Hematopoietic multipotent progenitor cell treated with erythropoietin and hydrocortisone succinate and interleukin-3 and kit ligand, for 6 days (in vitro differentiated cells): ENCODE measurements at regions not wholly inside any gene's neighbourhood (a gene's known extent, or its start where the extent isn't known, plus 50 kb on each side); places are given as distances from the start of the nearest gene placed in this dataset.
A peak's percentile ranks its signal among the peaks of the same experiment; 100 is the strongest.

ENCODE experiments used
- DNase-seq: peaks from one replicate; pipeline ENCODE4 v3.0.0-alpha.2; 2015

GRCh38 chr7:136807598-136807997 lies 60.9 kb upstream of the CHRM2 start:
- DNase-seq = no peak

DNA sequence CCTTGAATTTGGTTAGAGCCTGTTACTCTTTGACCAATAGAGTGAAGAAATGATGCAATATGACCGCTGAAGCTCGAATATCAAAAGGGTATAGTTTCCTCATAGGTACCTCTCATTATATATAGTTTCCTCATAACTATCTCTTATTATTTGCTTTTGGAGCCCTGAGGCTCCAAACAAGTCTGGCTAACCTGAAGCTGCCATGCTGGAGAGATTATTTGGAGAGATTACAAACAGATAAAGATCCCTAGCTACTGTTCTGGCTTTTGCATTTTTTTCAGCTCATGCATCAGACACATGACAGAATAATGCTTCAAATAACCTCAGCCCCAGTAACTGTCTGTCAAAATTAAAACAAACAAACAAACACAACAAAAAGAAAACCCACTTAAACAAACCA lies 65.4 kb upstream of the CHRM2 start:
- no peak for DNase-seq

GRCh38 chr7:136783934-136784333 lies 84.5 kb upstream of the CHRM2 start:
- no peak for DNase-seq

DNA sequence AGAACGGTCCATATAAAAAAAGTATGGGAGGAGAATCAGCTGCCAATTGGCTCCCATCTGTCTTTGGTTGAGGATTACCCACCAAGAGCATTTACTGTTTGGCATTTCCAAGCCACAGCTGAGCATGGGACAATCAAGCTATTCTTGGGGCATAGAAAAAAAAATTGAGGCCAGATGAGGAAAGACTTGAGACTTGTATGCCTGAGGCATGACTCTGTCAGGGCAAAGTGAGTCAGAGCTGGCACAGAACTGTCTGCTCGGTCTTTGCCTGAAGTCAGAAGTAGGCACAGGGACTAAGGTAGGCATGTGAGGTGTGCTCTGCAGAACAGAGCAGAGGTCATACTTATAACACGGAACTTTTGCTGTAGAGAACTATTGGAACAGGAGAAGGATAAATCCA lies 126.5 kb upstream of the CHRM2 start:
- no peak for DNase-seq

DNA sequence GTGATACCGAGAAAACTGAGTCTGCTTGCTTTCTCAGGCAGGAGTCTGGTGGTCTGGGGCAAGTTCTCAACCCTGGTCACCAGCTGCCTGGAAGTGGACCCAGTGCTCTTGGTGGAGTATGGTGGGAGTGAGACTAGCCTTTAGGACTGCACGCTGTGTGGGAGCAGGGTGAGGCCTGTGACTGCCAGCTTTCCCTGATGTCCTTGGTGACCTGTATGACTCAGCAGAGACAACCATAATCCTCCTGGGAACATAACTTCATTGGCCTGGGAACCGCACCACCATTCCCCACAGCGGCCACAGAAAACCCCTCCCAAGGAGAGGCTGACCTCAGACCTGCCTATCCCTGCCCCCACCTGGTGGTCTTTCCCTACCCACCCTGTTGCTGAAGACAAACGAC lies 139.5 kb upstream of the CHRM2 start:
- DNase-seq = no peak

DNA sequence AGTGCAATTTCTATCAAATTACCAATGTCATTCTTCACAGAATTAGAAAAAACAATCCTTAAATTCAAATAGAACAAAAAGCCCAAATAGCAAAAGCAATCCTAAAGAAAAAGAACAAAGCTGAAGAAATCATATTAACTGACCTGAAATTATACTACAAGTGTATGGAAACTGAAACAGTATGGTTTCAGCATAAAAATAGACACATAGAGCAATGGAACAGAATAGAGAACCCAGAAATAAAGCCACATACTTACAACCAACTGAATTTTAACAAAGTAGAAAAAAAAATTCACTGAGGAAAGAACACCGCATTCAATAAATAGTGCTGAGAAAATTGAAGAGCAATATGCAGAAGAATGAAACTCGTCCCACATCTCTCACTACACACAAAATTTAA lies 142.0 kb upstream of the CHRM2 start:
- no peak for DNase-seq

GRCh38 chr7:136717910-136718557 lies 150.4 kb upstream of the CHRM2 start:
- DNase-seq = no peak

DNA sequence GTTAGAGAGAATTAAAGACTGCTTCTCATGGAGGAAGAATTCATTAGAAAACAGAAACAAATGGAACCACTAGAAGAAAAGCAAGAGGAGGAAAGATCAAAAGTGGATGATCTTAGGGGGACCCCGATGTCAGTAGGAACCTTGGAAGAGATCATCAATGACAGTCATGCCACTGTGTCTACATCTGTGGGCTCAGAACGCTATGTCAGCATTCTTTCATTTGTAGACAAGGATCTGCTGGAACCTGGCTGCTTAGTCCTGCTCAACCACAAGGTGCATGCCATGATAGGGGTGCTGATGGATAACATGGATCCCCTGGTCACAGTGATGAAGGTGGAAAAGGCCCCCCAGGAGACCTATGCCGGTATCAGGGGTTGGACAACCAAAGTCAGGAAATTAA lies 154.4 kb upstream of the CHRM2 start:
- no peak for DNase-seq

DNA sequence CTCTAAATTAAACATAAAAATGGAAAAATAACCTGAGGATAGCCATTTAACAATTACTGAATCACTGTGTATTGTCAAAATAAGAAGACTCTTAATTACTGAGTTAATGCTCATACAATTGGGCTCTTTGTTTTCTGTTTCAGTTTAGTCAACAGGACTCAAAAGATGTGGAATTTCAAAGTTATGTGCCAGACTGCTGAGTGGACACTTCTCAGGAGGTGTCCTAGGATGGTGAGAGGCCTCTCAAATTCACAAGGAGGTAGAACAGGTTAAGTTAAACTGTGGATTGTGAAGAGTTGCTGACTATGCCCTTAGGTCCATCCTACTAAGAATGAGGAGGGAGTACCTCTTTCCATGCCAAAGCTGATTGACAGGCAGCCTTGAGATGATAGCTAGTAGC lies 157.7 kb upstream of the CHRM2 start:
- no peak for DNase-seq

GRCh38 chr7:136709876-136710275 lies 158.6 kb upstream of the CHRM2 start:
- no peak for DNase-seq

DNA sequence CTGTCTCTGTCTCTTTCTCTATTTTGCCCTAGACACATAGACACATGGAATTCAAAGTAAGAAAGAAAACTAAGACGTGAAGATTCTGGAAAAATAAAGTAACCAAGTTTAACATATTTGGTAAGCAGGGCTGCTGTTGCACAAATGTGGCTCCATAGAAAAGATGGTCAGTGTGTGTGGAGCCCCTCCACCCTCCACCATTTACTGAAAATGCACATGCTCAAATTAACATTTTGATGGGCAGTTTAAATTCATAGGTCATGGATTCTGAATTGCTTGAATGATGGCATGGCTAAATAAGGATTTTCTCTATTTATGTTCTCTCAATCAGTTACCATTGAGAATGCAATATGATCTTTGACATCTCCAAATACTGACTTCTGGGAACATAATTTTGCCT lies 165.5 kb upstream of the CHRM2 start:
- no peak for DNase-seq

DNA sequence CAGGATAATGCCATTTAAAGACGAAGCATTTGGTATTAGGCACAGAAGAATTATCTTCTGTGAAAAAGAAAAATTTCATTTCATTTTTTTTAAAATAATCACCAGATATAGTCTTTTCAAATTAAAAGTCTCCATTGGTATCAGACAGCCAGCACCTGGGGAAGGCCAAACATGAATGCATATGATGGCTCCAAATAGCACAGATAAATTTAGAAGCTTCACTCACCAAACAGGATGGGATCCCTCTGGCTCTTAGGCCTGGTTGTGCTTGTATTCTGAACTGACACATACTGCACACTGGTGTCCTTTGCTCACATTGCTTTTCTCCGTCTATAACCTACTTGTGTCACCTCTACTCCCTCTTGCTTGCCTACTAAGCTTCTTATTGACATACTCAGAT lies 169.5 kb upstream of the CHRM2 start:
- DNase-seq = no peak

DNA sequence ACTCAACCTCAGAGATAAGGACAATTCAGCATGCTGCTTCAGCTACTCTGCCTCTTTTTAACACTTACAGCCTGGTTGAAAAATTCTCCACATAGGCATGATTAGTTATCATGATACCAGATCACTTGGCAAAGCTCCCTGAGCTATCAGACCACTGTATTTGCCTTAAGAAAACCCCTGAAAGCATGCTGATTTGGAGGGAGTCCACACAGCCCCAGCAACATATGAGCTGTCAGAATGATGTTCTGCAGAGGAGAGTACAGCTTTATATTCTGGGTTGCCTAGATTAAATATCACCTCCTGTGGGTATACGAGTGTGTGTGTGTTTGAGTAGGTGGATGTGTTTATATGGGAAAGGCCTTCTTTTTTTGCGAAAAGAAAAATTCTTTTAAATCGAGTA lies 170.2 kb upstream of the CHRM2 start:
- no peak for DNase-seq

DNA sequence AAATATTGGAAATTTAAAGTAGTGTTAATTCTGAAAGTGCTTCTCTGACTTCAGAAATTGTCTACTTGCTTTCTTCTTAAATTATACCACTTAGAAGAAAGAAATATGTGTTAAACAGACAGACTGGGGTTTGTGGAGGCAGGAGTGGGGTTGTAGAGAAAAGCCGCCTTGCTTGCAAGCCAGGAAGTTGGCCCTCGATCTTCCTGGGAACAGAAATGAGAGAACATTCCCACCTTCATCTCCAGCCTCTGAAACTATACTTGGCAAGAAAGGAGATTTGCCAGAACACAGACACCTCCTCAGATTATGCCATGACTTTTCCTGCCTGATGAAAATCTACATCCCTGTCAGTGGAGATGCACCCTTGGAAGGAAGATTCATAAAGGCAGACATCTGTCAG lies 171.2 kb upstream of the CHRM2 start:
- DNase-seq = no peak

GRCh38 chr7:136693166-136694119 lies 175.0 kb upstream of the CHRM2 start:
- no peak for DNase-seq

- DNase-seq = no peak
These were observed 176.2 kb upstream of the CHRM2 start for GRCh38 chr7:136692221-136692620.

- no peak for DNase-seq
These were observed 179.9 kb upstream of the CHRM2 start for GRCh38 chr7:136688601-136689000.

- DNase-seq = peak; percentile 52
These were observed 180.6 kb upstream of the CHRM2 start for GRCh38 chr7:136687693-136688322.

GRCh38 chr7:136685501-136686173 lies 182.8 kb upstream of the CHRM2 start:
- no peak for DNase-seq

GRCh38 chr7:136677471-136678365 lies 190.7 kb upstream of the CHRM2 start:
- DNase-seq = peak; percentile 12

GRCh38 chr7:136667584-136667983 lies 200.9 kb upstream of the CHRM2 start:
- no peak for DNase-seq

DNA sequence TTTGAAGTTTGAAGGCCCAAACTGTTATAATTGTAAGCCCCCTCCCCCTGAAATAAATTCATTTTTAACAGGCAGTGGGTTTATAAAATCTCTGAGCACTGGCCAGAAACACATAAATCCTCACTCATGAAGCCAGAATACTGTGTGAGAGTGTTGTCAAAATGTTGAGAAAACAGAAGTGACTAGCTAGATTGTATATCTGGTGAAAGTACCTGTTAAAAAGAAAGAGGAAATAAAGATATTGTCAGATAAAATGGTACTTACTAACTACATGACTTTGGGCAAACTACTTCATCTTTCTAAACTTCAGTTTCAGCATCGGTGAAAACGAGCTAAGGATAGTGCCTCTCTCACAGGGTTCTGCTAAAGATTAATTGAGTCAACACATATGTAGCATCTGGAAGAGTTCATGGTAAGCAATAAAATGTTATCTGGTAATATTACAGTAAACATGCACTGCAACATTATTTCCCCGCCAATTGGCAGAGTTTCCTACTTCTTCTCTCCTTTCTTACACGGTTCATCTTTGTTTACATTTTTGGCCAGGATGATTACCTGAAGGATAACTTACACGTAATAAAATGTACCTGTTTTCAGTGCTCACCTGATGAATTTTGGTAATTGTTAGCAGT lies 202.5 kb upstream of the CHRM2 start:
- peak; percentile 1 for DNase-seq
